ENCODE measurements at regions not wholly inside any gene's neighbourhood (a gene's known extent, or its start where the extent isn't known, plus 50 kb on each side); places are given as distances from the start of the nearest gene placed in this dataset.

DNA sequence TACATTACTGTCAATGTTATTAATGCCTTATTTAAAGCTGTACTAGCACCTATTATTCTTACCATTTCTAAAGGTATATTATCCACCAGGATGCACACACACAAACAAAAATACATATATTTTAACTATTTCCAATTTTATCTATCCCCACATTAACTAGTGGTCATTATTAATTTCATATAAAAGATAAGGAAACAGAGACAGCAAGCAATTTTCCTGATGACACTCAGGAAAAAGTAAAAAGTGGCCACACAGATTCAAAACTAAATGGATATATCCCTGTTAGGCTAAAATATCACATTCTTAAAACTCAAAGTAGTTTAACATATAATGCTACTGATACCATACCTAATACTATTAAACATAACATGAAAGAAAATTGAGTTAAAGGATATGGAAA lies 534.1 kb downstream of the KCNT2 start:
- Histone ChIP-seq H3K27ac (no peak overlapping the region), H3K9me3 (no peaks in the 10 kb centered on the region), H3K27me3 (no peaks in the 10 kb centered on the region), H3K4me3 (no peak overlapping the region), H3K4me1 (no peaks in the 10 kb centered on the region), H3K36me3 (no peaks in the 10 kb centered on the region)
- no peak for DNase-seq (ENCODE audit: low spot score in 2 of 2)
- TF ChIP-seq EP300 (IDR thresholded peaks at IDR 0.05) (no peak), POLR2A (IDR thresholded peaks at IDR 0.05) (no peak)
- TF ChIP-seq, protein P1, sequence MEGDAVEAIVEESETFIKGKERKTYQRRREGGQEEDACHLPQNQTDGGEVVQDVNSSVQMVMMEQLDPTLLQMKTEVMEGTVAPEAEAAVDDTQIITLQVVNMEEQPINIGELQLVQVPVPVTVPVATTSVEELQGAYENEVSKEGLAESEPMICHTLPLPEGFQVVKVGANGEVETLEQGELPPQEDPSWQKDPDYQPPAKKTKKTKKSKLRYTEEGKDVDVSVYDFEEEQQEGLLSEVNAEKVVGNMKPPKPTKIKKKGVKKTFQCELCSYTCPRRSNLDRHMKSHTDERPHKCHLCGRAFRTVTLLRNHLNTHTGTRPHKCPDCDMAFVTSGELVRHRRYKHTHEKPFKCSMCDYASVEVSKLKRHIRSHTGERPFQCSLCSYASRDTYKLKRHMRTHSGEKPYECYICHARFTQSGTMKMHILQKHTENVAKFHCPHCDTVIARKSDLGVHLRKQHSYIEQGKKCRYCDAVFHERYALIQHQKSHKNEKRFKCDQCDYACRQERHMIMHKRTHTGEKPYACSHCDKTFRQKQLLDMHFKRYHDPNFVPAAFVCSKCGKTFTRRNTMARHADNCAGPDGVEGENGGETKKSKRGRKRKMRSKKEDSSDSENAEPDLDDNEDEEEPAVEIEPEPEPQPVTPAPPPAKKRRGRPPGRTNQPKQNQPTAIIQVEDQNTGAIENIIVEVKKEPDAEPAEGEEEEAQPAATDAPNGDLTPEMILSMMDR (IDR thresholded peaks at IDR 0.05): no peak

DNA sequence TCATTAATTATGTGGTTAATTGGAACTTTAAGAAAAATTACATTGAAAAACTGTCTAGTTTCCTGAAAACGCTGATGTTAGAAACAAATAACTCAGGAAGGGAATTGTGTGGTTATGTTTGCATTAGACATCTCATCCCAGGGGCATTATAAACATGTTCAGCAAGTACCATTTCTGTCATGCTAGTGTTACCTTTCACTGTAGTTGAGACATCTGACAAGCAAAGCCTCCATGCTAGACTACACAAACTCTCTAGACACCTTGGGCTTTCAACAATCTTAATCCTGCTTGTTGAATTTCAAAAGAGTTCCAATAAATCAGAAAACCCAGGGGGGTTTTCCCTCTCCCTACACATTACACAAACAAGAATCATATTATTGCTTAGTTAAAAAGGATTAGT lies 536.8 kb downstream of the KCNT2 start:
- Histone ChIP-seq H3K27me3 (no peaks in the 10 kb centered on the region), H3K4me1 (no peaks in the 10 kb centered on the region), H3K4me3 (no peak overlapping the region), H3K36me3 (no peaks in the 10 kb centered on the region), H3K9me3 (no peaks in the 10 kb centered on the region), H3K27ac (no peak overlapping the region)
- TF ChIP-seq, protein P1 (IDR thresholded peaks at IDR 0.05): no peak
- TF ChIP-seq EP300 (IDR thresholded peaks at IDR 0.05) (no peak), POLR2A (IDR thresholded peaks at IDR 0.05) (no peak)
- no peak for DNase-seq (ENCODE audit: low spot score in 2 of 2)
- WGBS, 2 donors: 38 to 39% methylated on average over 1 of the region's 1 CpG

DNA sequence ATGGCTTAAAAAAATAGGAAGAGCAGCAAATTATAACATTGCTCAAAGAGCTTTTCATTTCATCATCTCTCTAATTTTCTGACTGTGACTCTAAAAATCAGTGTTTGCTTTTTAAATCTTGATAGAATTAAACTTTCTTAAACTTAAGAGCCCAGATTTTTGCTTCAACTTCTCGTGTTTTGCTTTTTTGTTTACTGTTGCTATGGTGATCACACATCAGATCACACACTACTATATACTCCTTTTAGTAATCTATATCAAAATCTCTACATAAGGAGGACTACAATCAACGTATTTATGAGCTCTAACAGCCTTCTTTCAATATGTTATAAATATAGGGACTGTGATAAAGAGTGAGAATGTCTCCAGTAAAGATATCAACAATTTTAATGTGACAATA lies 537.3 kb downstream of the KCNT2 start:
- no peak overlapping the region for H3K4me3 ChIP-seq
- TF ChIP-seq POLR2A (IDR thresholded peaks at IDR 0.05): no peak
- TF ChIP-seq, protein P1 (IDR thresholded peaks at IDR 0.05): no peak
- TF ChIP-seq EP300 (IDR thresholded peaks at IDR 0.05): no peak
- DNase-seq (ENCODE audit: low spot score in 2 of 2): no peak
- H3K36me3 ChIP-seq: no peaks in the 10 kb centered on the region
- no peak overlapping the region for H3K27ac ChIP-seq
- no peaks in the 10 kb centered on the region for H3K4me1 ChIP-seq
- WGBS, 2 donors: 19 to 25% methylated on average over 2 of the region's 2 CpGs
- H3K27me3 ChIP-seq: no peaks in the 10 kb centered on the region
- H3K9me3 ChIP-seq: no peaks in the 10 kb centered on the region

DNA sequence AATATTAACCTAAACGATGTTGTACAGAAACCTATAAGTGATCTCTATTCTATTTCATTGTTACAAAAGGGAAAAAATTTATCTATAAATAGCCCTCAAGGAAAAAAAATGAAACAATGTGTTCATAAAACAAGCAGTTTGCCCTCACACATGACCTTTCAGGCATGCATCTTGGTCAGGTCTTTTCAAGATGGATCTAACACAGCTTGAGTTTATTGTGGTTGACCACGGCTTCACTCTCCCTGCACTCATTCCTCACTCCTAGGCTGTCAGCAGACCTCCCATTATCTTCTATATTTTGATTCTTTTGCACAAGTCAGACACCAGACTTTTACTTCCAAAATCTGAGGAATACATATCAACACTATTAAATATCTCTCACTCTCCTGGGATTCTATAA lies 544.3 kb downstream of the KCNT2 start:
- TF ChIP-seq EP300 (IDR thresholded peaks at IDR 0.05) (no peak), POLR2A (IDR thresholded peaks at IDR 0.05) (no peak)
- TF ChIP-seq, protein P1 (IDR thresholded peaks at IDR 0.05): no peak
- 47 to 53% methylated on average over 2 of the region's 2 CpGs for WGBS, 2 donors
- H3K36me3 ChIP-seq: no peaks in the 10 kb centered on the region
- no peak overlapping the region for H3K27ac ChIP-seq
- H3K27me3 ChIP-seq: no peaks in the 10 kb centered on the region
- no peak overlapping the region for H3K4me3 ChIP-seq
- H3K9me3 ChIP-seq: no peaks in the 10 kb centered on the region
- no peaks in the 10 kb centered on the region for H3K4me1 ChIP-seq
- DNase-seq (ENCODE audit: low spot score in 2 of 2): no peak

DNA sequence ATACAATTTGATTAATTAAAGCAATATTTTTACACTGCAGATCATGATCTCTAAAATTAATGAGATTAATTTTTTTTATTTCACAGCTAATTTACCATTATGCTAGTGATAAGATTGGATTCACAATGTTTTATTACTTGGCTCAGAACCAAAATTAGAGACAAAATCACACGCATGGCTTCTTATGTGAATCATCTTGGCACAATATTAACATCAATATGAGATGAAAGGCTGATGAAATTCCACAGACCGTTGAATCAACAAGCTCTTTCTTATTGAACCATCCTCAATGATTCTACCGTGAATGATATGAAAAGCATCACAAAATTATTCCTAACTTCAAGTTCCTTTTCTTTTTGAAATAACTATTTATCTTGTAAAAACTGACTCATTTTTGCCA lies 544.9 kb downstream of the KCNT2 start:
- Histone ChIP-seq H3K4me3 (no peak overlapping the region), H3K27me3 (no peaks in the 10 kb centered on the region), H3K9me3 (no peaks in the 10 kb centered on the region), H3K27ac (no peak overlapping the region), H3K36me3 (no peaks in the 10 kb centered on the region), H3K4me1 (no peaks in the 10 kb centered on the region)
- 26 to 30% methylated on average over 3 of the region's 3 CpGs for WGBS, 2 donors
- no peak for DNase-seq (ENCODE audit: low spot score in 2 of 2)
- no peak for TF ChIP-seq EP300 (IDR thresholded peaks at IDR 0.05)
- TF ChIP-seq, protein P1 (IDR thresholded peaks at IDR 0.05): no peak
- no peak for TF ChIP-seq POLR2A (IDR thresholded peaks at IDR 0.05)
